ENCODE measurements at regions not wholly inside any gene's neighbourhood (a gene's known extent, or its start where the extent isn't known, plus 50 kb on each side); places are given as distances from the start of the nearest gene placed in this dataset.

DNA sequence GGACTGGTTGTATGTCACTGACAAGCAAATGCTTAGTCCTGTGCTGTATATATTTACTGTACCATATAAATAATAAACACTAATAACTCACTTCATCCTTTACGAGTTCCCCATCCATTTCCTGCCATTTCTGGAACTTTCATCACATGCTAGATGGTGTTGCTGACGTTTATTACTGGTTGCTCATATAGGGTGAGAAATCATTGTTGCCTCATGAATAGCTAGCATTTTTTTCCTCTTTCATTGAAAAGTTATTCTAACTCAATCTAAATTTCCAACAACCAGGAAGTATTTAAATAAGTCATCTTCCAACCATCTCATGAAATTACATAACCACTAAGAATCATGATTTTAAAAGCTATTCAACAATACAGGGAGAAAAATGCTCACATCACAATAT lies 88.6 kb upstream of the RCN1 start:
- no peak for DNase-seq (ENCODE audit: low spot score)

GRCh38 chr11:31997955-31998354 lies 92.9 kb upstream of the RCN1 start:
- no peak for DNase-seq (ENCODE audit: low spot score)

DNA sequence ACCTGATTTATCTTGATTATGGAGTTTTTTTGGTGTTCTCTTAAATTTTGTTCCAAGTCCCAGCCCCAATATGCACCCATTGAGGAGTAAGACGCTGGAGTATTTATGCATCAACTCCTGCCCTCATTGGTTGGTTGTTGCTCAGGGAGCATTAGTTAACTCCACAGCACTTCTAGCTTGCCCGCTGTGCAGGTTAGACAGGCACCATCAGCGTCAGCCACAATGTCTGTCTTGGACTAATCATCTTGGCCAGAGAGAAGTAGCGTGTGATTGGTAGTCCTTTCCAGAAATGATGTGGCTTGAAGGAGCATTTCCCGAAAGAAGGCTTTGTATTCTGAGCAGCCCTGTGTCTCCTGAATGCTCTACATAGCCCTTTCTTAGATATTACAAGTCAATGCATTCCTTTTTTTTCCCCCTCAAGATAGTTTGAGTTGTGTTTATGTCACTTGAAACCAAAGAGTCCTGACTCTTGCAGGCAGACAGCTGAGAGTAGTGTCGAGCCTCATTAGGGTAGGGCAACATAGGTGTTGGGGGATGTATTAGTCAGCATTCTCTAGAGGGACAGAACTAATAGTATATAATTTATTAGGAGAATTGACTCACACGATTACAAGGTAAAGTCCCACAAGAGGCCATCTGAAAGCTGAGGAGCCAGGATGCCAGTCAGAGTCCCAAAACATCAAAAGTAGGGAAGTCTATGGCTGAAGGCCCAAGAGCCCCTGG lies 94.6 kb upstream of the RCN1 start:
- no peak for DNase-seq (ENCODE audit: low spot score)

- DNase-seq (ENCODE audit: low spot score) = peak; percentile 80
These were observed 95.3 kb upstream of the RCN1 start for GRCh38 chr11:31995525-31996094.

DNA sequence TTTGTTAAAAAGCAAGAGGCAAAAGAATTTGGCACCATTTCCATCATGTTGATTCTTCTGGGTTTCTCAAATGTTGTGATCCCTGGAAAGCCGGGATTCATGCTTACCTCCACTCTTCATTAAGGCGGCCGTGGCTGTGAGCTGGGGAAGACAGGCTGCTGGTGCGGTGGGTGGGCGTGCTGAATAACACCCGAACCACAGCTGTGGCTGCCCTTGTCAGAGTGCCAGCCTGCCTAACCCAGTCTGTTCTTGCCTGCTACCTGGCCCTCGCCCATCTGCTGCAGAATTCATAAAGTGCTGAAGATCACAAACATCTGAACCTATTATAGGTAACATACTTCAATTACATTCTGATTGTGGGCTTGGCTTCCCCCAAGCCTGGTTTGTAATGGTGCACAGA lies 95.8 kb upstream of the RCN1 start:
- peak; percentile 42 for DNase-seq (ENCODE audit: low spot score)

- DNase-seq (ENCODE audit: low spot score) = no peak
These were observed 103.5 kb upstream of the RCN1 start for GRCh38 chr11:31987118-31988005.

DNA sequence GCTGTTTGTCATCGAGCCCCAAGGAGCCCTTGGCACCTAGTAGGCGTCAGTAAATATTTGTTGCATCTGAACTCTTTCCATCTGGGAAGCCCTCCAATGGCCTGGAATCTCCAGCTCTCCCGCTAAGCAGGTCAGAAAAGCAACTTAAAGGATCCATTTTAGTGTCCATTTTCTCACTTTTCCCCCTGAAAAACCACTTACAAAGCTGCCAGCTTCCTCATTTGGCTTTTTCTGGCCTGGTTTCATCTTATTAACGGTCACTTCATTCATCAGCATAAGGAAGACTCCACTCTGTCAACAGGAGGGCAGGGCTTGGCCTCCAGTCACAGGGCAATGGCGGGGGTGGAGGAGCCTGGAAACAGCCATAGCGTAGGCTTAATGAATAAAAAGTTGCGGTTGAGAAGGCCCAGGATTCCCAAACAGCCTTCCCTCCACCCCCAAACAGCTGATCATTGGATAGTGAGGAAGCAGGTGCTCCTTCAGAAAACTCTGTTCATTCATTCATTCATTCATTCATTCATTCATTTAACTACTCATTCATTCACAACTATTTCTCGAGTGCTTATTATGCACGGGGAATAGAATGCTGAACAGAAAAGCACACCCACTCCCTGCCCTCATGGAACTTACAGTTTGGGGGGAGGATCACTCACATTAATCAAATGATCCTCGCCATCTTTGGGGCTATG lies 104.5 kb upstream of the RCN1 start:
- peak; percentile 90 for DNase-seq (ENCODE audit: low spot score)

- no peak for DNase-seq (ENCODE audit: low spot score)
These were observed 109.4 kb upstream of the RCN1 start for GRCh38 chr11:31981457-31981856.

GRCh38 chr11:31977343-31977742 lies 113.5 kb upstream of the RCN1 start:
- no peak for DNase-seq (ENCODE audit: low spot score)

GRCh38 chr11:31974366-31975136 lies 116.3 kb upstream of the RCN1 start:
- DNase-seq (ENCODE audit: low spot score) = no peak

DNA sequence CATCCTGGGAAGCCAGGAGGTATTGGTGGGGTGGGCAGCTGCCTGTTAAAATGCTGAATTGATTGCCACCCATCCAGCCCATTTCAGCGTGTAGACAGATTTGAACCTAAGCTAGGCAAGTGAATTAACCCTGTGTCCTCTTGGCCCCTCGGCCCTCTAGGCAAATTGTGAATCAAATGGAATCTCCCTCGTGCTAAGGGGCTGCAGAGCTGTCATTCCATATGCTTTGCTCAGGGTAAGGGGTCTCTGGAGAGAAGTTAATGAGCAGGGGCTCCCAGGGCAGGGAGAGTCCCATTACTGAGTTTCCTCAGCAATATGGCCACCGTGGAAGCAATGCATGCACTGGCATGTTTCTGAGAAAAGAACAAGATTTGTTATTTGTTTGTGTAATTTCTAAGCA lies 117.7 kb upstream of the RCN1 start:
- DNase-seq (ENCODE audit: low spot score) = no peak

GRCh38 chr11:31972623-31973022 lies 118.3 kb upstream of the RCN1 start:
- DNase-seq (ENCODE audit: low spot score) = no peak

GRCh38 chr11:31969359-31969702 lies 121.5 kb upstream of the RCN1 start:
- no peak for DNase-seq (ENCODE audit: low spot score)

DNA sequence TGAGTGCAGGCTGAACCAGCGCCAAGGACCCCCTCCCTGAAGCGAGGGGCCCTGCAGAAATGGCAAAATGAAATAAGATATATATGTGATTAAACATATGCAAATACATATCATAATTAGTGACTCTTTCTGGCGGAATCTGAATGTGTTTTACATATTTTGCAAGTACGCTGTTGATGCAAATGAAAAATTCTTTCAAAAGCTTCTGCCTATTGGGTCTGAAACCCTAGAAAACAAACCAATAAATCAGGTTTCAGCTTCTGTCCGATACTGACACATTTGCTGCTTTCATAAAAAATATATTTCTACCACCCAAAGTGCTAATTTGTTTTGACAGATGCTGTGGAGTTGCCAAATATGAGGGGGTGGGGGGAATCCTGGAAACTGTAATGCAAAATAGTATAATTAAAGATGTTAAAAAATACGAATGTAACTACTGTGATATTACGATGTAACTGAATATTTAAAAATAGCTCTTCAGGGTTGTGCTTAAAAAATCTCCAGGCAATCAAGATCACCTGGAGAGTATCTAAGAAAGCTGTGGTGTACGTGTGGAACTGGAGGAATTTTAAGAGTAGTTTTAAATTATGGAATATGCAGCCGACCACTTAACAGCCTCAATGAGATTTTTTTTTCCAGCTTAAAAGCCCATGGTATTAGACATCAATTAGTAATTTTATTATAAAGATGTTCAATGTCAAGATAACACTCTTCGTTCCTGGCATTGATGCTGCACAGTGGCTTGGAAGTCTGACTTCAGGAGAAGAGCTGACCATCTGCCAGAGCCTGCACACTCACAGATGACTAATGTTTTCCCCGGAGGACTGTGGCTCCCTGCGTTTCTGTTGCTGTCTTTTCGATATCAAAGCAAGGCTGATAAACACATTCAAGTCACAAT lies 122.2 kb upstream of the RCN1 start:
- peak; percentile 74 for DNase-seq (ENCODE audit: low spot score)

DNA sequence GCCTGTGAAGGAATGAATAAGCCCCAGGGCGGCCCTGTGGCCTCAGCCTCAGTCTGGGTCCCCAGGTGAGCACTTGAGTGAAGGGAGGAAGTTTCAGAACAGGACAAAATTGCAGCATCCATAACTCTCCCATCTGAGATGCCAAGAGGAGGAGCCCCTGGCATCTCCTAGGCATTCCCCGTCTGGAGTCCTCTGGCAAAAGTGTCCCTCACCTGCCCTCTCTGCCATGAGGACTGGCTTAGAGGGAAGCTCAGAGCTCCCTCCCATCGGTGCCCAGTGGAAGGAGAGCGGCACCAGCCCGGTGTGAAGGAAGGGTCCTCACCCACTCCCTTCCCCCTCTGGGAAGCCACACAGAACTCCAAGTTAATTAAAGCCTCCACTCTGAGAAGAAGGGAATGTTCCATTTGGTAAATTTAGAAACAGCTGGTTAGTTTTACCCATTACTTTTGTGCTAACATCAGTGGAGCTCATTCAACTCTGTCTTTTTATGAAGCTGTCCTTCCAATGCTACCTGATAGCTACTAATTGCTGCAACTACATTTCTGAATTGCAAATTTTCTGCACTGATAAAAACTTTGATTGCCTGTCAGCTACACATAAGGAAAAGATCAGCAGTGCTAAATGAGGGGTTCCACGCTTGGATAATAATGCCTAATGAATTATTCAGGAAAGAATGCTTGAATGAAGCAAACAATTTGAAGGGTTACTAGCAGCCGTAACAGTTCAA lies 123.3 kb upstream of the RCN1 start:
- no peak for DNase-seq (ENCODE audit: low spot score)

DNA sequence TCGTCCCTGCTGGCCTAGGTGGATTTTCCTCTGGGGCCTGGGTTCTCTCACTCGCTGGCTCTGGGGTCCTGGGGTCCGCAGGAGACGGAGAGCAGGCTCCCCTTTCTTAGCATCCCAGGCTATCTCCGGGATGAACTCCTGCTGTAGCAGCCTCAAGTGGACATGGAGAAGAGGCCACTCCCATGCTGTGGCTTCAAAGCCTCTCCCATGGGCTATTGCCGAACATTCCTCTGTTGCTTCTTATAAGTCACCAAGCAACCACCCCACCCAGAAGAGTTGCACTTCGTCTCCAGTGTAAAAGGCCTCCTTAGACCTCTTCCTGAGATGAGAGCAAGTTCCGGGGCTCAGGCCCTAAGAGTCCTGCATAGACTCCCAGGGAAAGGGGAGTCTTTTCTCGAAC lies 124.0 kb upstream of the RCN1 start:
- DNase-seq (ENCODE audit: low spot score) = no peak

DNA sequence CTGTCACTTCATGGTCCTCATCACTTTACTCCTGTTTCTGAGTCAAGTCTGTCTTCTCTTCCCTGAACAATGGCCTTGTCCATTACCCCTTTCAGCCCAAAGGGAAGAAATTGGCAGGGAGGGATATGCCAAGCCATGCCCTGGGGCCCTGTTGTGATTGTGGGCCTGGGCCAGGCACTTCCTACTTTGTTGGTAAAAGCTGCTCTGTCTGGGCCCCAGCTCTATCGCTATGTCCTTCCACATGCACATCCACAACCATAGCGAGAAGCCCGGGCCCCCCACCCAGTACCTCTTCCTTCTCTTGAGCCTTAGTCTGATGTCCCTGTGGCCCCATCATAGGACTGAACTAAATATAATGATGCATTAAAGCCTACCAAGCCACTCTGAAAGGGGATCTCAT lies 126.7 kb upstream of the RCN1 start:
- no peak for DNase-seq (ENCODE audit: low spot score)

DNA sequence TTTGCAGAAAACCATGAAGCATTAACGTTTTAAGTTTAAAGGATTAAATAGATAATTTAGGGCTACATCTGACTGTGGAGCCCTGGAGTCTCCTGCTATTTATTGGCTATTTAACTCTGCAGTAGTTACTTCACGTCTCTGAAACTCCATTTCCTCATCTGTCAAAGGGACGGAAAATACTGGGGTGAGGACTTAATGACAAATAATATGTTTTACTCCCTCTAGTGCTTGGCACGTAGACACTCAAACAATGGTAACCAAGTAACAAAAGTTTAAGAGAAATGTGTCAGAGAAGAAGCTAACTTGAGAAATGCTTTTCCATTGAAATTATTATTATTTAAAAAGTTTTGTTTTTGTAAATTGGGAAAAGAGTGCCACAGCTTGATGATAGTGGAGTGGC lies 130.7 kb upstream of the RCN1 start:
- DNase-seq (ENCODE audit: low spot score) = no peak

DNA sequence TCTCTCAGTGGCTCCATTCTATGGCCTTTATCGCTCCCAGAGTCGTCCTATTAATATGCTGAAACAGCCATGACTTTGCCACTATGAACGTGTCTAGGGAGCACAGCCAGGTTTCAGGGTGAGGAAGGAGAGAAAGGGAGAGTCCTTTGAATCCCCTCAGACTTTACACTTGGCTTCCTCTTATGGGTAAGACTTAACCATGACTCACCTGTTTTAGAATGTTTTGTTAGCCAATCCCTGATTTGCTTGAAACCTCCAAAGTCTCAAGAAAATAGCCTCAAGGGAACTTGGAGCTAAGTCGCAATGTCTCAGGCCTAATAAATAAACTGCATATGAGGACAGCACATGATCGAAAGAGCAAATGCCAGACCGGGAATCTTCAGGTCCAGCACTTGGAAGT lies 131.2 kb upstream of the RCN1 start:
- no peak for DNase-seq (ENCODE audit: low spot score)

- DNase-seq (ENCODE audit: low spot score) = peak; percentile 64
These were observed 132.7 kb upstream of the RCN1 start for GRCh38 chr11:31958076-31958735.

All from cerebellar cortex (tissue), 1 donor.